Upper lobe of left lung (tissue), 6 donors: ENCODE measurements at regions not wholly inside any gene's neighbourhood (a gene's known extent, or its start where the extent isn't known, plus 50 kb on each side); places are given as distances from the start of the nearest gene placed in this dataset.

Experiments used
- ATAC-seq, 2 donors: fragments of 200-7000 bp; cut with Tn5 transposase; one replicate each; pipeline ENCODE4 v1.9.1; 2022; ENCODE audit warnings: mild to moderate bottlenecking in 2 of 2, moderate library complexity in 2 of 2; ENCODE audit not compliant: low FRiP score in 2 of 2
- DNase-seq, 2 donors: peaks; one replicate each; pipeline ENCODE4 v3.0.0-alpha.2; 2019 to 2020
- H3K27ac ChIP-seq, 4 donors: fragments of 200-600 bp; sonication (generic); one replicate each; pipeline ENCODE4 v1.5.1; 2016 to 2019
- H3K27me3 ChIP-seq, 4 donors: fragments of 200-600 bp; sonication (generic); one replicate each; pipeline ENCODE4 v1.5.1; 2017 to 2019
- H3K36me3 ChIP-seq, 4 donors: fragments of 200-600 bp; sonication (generic); one replicate each; pipeline ENCODE4 v1.5.1; 2016 to 2019
- H3K4me1 ChIP-seq, 4 donors: fragments of 200-600 bp; sonication (generic); one replicate each; pipeline ENCODE4 v1.5.1; 2018 to 2019
- H3K4me3 ChIP-seq, 4 donors: fragments of 200-600 bp; sonication (generic); one replicate each; pipeline ENCODE4 v1.5.1; 2017 to 2019; ENCODE audit warnings: mild to moderate bottlenecking in 2 of 4, moderate library complexity in 1 of 4
- H3K9me3 ChIP-seq, 4 donors: fragments of 200-600 bp; sonication (generic); one replicate each; pipeline ENCODE4 v1.5.1; 2018 to 2019
- EP300 ChIP-seq, 4 donors: sonication (generic); formaldehyde crosslinking; IDR thresholded peaks; one replicate each; pipeline ENCODE4 v1.5.1; 2017; ENCODE audit warnings: antibody characterized with exemption in 4 of 4, control low read depth in 2 of 4
- POLR2A ChIP-seq, 4 donors: fragments of 450-650 bp; IDR thresholded peaks; one replicate each; pipeline ENCODE4 v1.5.1; 2016 to 2017; ENCODE audit warnings: antibody characterized with exemption in 4 of 4, mild to moderate bottlenecking in 2 of 4
- POLR2AphosphoS5 ChIP-seq, 2 donors: sonication (generic); formaldehyde crosslinking; IDR thresholded peaks; one replicate each; pipeline ENCODE4 v1.5.1; 2017; ENCODE audit warnings: antibody characterized with exemption in 2 of 2
- WGBS, 2 donors: methylation state at CpG; one replicate each; pipeline ENCODE4 v1.1.5; 2017 to 2018; 5-methylcytosine and 5-hydroxymethylcytosine counted together
- TF ChIP-seq, protein P1 (sequence below), 6 experiments: fragments of 450-650 bp in 4 of 6; fragments of 200-600 bp in 2 of 6; sonication (generic) in 2 of 6; IDR thresholded peaks; one replicate each; pipeline ENCODE4 v1.5.1; 2016 to 2019; ENCODE audit warnings: antibody characterized with exemption in 6 of 6
- donor health status: DM: no; HTN: no; CAD: no; lungs with moderate emphysema.
- donor health status: DM: no; HTN: yes; CAD: no; lungs with severe emphysema.

DNA sequence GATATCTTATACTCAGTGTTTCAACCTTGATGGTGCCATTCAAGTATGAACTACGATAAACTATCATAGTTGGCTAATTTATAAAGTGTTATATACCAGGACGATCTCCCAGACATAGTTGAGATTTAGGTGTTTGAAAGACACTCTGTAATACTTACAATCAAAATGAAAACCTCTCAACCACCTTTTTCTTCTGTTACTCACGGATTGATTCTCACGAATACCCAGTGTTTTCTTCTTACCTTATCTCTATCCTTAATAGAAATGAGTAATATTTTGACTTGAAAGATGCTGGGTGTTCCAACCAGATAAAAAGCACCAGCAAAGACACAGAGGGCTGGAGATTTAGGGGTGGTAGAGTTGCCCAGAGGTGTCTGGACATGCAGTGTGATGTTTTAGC is 169.9 kb downstream of the PTCSC3 start:
- Histone ChIP-seq H3K4me3 (no peak overlapping the region), H3K27me3 (no peaks in the 10 kb centered on the region), H3K4me1 (no peaks in the 10 kb centered on the region), H3K9me3 (no peaks in the 10 kb centered on the region), H3K27ac (no peak overlapping the region), H3K36me3 (no peaks in the 10 kb centered on the region)
- no peak for TF ChIP-seq EP300 (IDR thresholded peaks at IDR 0.05)
- TF ChIP-seq POLR2AphosphoS5 (IDR thresholded peaks at IDR 0.05), result no peak
- TF ChIP-seq, protein P1, sequence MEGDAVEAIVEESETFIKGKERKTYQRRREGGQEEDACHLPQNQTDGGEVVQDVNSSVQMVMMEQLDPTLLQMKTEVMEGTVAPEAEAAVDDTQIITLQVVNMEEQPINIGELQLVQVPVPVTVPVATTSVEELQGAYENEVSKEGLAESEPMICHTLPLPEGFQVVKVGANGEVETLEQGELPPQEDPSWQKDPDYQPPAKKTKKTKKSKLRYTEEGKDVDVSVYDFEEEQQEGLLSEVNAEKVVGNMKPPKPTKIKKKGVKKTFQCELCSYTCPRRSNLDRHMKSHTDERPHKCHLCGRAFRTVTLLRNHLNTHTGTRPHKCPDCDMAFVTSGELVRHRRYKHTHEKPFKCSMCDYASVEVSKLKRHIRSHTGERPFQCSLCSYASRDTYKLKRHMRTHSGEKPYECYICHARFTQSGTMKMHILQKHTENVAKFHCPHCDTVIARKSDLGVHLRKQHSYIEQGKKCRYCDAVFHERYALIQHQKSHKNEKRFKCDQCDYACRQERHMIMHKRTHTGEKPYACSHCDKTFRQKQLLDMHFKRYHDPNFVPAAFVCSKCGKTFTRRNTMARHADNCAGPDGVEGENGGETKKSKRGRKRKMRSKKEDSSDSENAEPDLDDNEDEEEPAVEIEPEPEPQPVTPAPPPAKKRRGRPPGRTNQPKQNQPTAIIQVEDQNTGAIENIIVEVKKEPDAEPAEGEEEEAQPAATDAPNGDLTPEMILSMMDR (IDR thresholded peaks at IDR 0.05), result no peak
- no peak for TF ChIP-seq POLR2A (IDR thresholded peaks at IDR 0.05)
- WGBS, 2 donors, result 80 to 93% methylated on average over 4 of the region's 4 CpGs
- DNase-seq (no peak), ATAC-seq (no peak)

DNA sequence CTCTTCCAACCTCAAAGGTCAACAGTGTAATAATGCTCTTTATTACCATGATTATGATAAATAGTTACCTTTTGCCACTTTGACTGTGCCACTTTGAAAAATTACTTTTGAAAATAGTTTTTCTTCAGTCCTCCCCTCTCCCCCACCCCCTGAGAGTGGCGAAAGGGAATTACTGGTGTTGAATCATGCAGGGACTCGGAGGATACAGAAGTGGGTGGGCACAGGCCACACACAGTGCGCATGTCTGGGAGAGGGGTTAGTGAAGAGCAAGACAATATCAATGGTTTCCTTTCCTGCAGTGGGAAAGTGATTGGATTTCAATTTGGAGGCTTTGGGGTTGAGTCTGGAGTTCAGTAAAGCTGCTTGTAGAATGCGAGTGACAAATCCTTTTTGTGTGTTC is 170.9 kb downstream of the PTCSC3 start:
- Histone ChIP-seq H3K36me3 (no peaks in the 10 kb centered on the region), H3K9me3 (no peaks in the 10 kb centered on the region), H3K4me1 (no peaks in the 10 kb centered on the region), H3K27ac (no peak overlapping the region), H3K4me3 (no peak overlapping the region), H3K27me3 (no peaks in the 10 kb centered on the region)
- no peak for ATAC-seq
- 76 to 77% methylated on average over 4 of the region's 4 CpGs for WGBS, 2 donors
- TF ChIP-seq POLR2AphosphoS5 (IDR thresholded peaks at IDR 0.05), result no peak
- TF ChIP-seq, protein P1 (IDR thresholded peaks at IDR 0.05), result no peak
- no peak for DNase-seq

DNA sequence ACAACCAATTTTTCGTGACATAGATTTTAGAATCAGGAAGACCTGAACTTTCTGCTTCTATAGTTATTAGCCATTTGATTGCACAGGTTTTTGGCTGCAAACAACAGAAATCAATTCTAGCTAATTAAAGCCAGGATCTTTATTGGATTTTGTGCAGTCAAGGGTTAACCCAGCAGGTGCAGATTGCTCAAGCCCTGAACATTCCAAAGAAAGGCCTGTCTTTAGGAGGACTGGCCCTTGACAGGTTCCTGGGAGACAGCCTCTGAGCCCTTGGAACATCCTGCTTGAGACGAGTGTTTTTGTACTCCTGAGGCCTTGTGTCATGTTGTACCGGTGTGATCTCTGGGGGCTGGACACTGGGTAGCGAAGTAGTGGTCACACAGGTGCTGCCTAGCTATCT is 174.6 kb downstream of the PTCSC3 start:
- TF ChIP-seq, protein P1 (IDR thresholded peaks at IDR 0.05), result no peak
- no peak for TF ChIP-seq POLR2A (IDR thresholded peaks at IDR 0.05)
- TF ChIP-seq EP300 (IDR thresholded peaks at IDR 0.05), result no peak
- TF ChIP-seq POLR2AphosphoS5 (IDR thresholded peaks at IDR 0.05), result no peak
- Histone ChIP-seq H3K4me1 (no peaks in the 10 kb centered on the region), H3K27me3 (no peaks in the 10 kb centered on the region), H3K9me3 (no peaks in the 10 kb centered on the region), H3K4me3 (no peak overlapping the region), H3K27ac (no peak overlapping the region), H3K36me3 (no peaks in the 10 kb centered on the region)
- 43 to 79% methylated on average over 3 to 4 of the region's 4 CpGs for WGBS, 2 donors
- no peak for ATAC-seq
- no peak for DNase-seq

DNA sequence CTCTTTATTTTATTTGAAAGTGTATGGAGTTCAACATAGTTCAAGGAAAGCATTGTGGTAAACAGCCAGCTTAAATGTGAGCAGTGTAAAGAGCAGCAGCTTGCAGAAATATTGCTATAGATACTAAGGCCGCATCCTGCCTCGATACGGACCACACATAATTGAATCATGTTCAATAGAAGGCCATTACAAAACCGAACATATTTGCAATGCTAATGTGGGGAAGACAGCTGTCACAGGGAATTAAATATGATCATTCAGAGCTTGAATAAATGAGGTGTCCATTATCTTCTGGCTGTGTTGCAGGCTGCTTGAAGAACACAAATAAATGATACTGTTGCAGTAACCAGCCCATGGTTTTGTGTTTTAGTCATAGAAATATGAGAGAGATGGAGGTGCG is 173.2 kb downstream of the BRMS1L start:
- no peak for DNase-seq
- WGBS, 2 donors, result 87 to 88% methylated on average over 5 of the region's 5 CpGs
- no peak for ATAC-seq
- no peaks in the 10 kb centered on the region for H3K4me1 ChIP-seq
- no peak for TF ChIP-seq POLR2AphosphoS5 (IDR thresholded peaks at IDR 0.05)
- no peak for TF ChIP-seq POLR2A (IDR thresholded peaks at IDR 0.05)
- TF ChIP-seq, protein P1 (IDR thresholded peaks at IDR 0.05), result no peak
- TF ChIP-seq EP300 (IDR thresholded peaks at IDR 0.05), result no peak
- no peaks in the 10 kb centered on the region for H3K9me3 ChIP-seq
- H3K27ac ChIP-seq, result no peak overlapping the region
- no peaks in the 10 kb centered on the region for H3K27me3 ChIP-seq
- H3K36me3 ChIP-seq, result no peaks in the 10 kb centered on the region
- no peak overlapping the region for H3K4me3 ChIP-seq

DNA sequence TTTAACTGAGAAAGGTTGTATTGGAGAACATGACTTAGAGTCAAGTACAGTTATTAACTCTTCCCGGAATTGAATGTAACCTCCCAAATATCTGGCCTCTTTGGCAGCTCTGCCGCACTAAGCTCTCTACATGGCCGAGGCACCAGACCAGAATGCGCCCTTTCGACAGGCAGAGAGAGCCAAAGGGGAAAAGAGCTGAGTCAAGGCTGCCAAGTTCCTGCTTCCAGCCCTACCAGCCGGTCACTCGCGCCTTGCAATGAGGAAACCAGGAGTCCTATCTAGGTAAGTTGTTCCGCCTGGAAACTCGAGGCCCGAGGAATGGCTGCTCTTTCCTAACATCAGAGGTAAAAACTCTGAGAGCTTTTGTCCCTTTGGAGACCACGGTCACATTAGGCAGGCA is 172.2 kb downstream of the BRMS1L start:
- Histone ChIP-seq H3K4me3 (no peak overlapping the region), H3K36me3 (no peaks in the 10 kb centered on the region), H3K27ac (no peak overlapping the region), H3K4me1 (no peaks in the 10 kb centered on the region), H3K9me3 (no peaks in the 10 kb centered on the region), H3K27me3 (no peaks in the 10 kb centered on the region)
- ATAC-seq, result no peak
- TF ChIP-seq POLR2AphosphoS5 (IDR thresholded peaks at IDR 0.05) (no peak), POLR2A (IDR thresholded peaks at IDR 0.05) (no peak), EP300 (IDR thresholded peaks at IDR 0.05) (no peak)
- TF ChIP-seq, protein P1 (IDR thresholded peaks at IDR 0.05), result no peak
- WGBS, 2 donors, result 84 to 94% methylated on average over 12 of the region's 12 CpGs
- DNase-seq, result no peak
